IMR-90 (cell line): ENCODE measurements at regions not wholly inside any gene's neighbourhood (a gene's known extent, or its start where the extent isn't known, plus 50 kb on each side); places are given as distances from the start of the nearest gene placed in this dataset.

ENCODE experiments used
- ATAC-seq: fragments of 200-7000 bp; cut with Tn5 transposase; 2 replicates; pipeline ENCODE4 v1.9.1; 2020; ENCODE audit warnings: low read depth, mild to moderate bottlenecking, moderate library complexity
- BruUV-seq: library from RNA; stranded (reverse); fragments of 400-500 nt; replicated peaks from 2 replicates; lab custom pipeline; 2021; lab: Mats Ljungman, UMichigan
- CTCF ChIA-PET: fragments of 300-600 bp; formaldehyde crosslinking; extraction: SDS; loops from one replicate; lab custom pipeline; 2021; ENCODE audit warnings: antibody characterized with exemption; lab: Yijun Ruan, JAX
- POLR2A ChIA-PET: fragments of 300-600 bp; sonication (Branson Sonifier 250); formaldehyde crosslinking; loops from one replicate; lab custom pipeline; 2022; ENCODE audit warnings: antibody characterized with exemption; ENCODE audit not compliant: unreplicated experiment; lab: Charles Lee
- DNase-seq: peaks from one replicate; pipeline ENCODE4 v3.0.0; 2013
- H2AFZ ChIP-seq: replicated peaks from 2 replicates; pipeline ENCODE3; 2013; ENCODE audit warnings: low read length, mild to moderate bottlenecking; ENCODE audit not compliant: poor library complexity
- H2AK5ac ChIP-seq: 2 replicates; pipeline ENCODE4 v1.6.1; 2013; ENCODE audit warnings: low read depth, low read length, inconsistent platforms
- H2AK9ac ChIP-seq: replicated peaks from 2 replicates; pipeline ENCODE3; 2013; ENCODE audit warnings: mild to moderate bottlenecking, low read depth, low read length, moderate library complexity; ENCODE audit not compliant: poor library complexity
- H2BK120ac ChIP-seq: 2 replicates; pipeline ENCODE4 v1.6.1; 2013; ENCODE audit warnings: low read depth, low read length, inconsistent platforms
- H2BK15ac ChIP-seq: 3 replicates; pipeline ENCODE4 v1.6.1; 2013; ENCODE audit warnings: low read depth, low read length, inconsistent platforms
- H2BK20ac ChIP-seq: 2 replicates; pipeline ENCODE4 v1.6.1; 2013; ENCODE audit warnings: low read depth, mild to moderate bottlenecking, inconsistent platforms, low read length, moderate library complexity
- H2BK5ac ChIP-seq: 2 replicates; pipeline ENCODE4 v1.6.1; 2013; ENCODE audit warnings: mild to moderate bottlenecking, low read depth, low read length, inconsistent platforms; ENCODE audit not compliant: poor library complexity, severe bottlenecking
- H3K14ac ChIP-seq: replicated peaks from 2 replicates; pipeline ENCODE4 v1.6.1; 2013; ENCODE audit warnings: low read depth, low read length, inconsistent platforms
- H3K18ac ChIP-seq: 2 replicates; pipeline ENCODE4 v1.6.1; 2013; ENCODE audit warnings: low read depth, low read length, control low read depth
- H3K23ac ChIP-seq: 2 replicates; pipeline ENCODE4 v1.6.1; 2013; ENCODE audit warnings: low read depth, low read length, inconsistent platforms
- H3K27ac ChIP-seq: 2 replicates; pipeline ENCODE4 v1.5.1; 2013; ENCODE audit warnings: mild to moderate bottlenecking, control low read depth, low read length; ENCODE audit not compliant: insufficient read depth
- H3K27me3 ChIP-seq: 2 replicates; pipeline ENCODE4 v1.6.1; 2013; ENCODE audit warnings: low read length; ENCODE audit not compliant: control insufficient read depth, insufficient read depth
- H3K36me3 ChIP-seq: 2 replicates; pipeline ENCODE4 v1.6.1; 2013; ENCODE audit warnings: low read length, mixed read lengths; ENCODE audit not compliant: control insufficient read depth, insufficient read depth
- H3K4ac ChIP-seq: 2 replicates; pipeline ENCODE4 v1.6.1; 2013; ENCODE audit warnings: low read depth, low read length, inconsistent platforms
- H3K4me1 ChIP-seq: 2 replicates; pipeline ENCODE4 v1.6.1; 2013; ENCODE audit warnings: low read length, mixed read lengths; ENCODE audit not compliant: control insufficient read depth, insufficient read depth
- H3K4me2 ChIP-seq: 2 replicates; pipeline ENCODE4 v1.6.1; 2013; ENCODE audit warnings: low read depth, mild to moderate bottlenecking, control low read depth, low read length, moderate library complexity
- H3K4me3 ChIP-seq: 2 replicates; pipeline ENCODE4 v1.5.1; 2013; ENCODE audit warnings: low read depth, mild to moderate bottlenecking, control low read depth, low read length, moderate library complexity; ENCODE audit not compliant: insufficient read depth
- H3K56ac ChIP-seq: 2 replicates; pipeline ENCODE4 v1.6.1; 2013; ENCODE audit warnings: low read length, inconsistent platforms; ENCODE audit not compliant: insufficient read depth; ENCODE audit errors: extremely low read depth
- H3K79me1 ChIP-seq, 2 experiments: 2 replicates each; pipeline ENCODE4 v1.6.1; 2013; ENCODE audit warnings: low read length in 2 of 2, inconsistent platforms in 1 of 2, low read depth in 1 of 2
- H3K9ac ChIP-seq: 2 replicates; pipeline ENCODE4 v1.6.1; 2013; ENCODE audit warnings: low read depth, low read length, control low read depth
- H3K9me1 ChIP-seq: 2 replicates; pipeline ENCODE4 v1.6.1; 2013; ENCODE audit warnings: low read length, inconsistent platforms; ENCODE audit not compliant: insufficient read depth
- H3K9me3 ChIP-seq: 2 replicates; pipeline ENCODE4 v1.6.1; 2013; ENCODE audit warnings: low read length; ENCODE audit not compliant: control insufficient read depth, insufficient read depth
- H4K20me1 ChIP-seq: 2 replicates; pipeline ENCODE4 v1.6.1; 2013; ENCODE audit warnings: low read length, inconsistent platforms; ENCODE audit not compliant: insufficient read depth
- H4K5ac ChIP-seq: 2 replicates; pipeline ENCODE4 v1.6.1; 2013; ENCODE audit warnings: mild to moderate bottlenecking, low read depth, low read length, control low read depth
- H4K8ac ChIP-seq, 2 experiments: 2 replicates each; pipeline ENCODE4 v1.6.1; 2013; ENCODE audit warnings: low read depth in 2 of 2, low read length in 2 of 2, control low read depth in 1 of 2, inconsistent platforms in 1 of 2
- H4K91ac ChIP-seq: 2 replicates; pipeline ENCODE4 v1.6.1; 2013; ENCODE audit warnings: low read depth, low read length, inconsistent platforms; ENCODE audit not compliant: insufficient read depth
- CEBPB ChIP-seq: IDR thresholded peaks from 2 replicates; pipeline ENCODE4 v1.6.1; 2012; ENCODE audit warnings: low read depth, low read length, improper control_type of control experiment
- CHD1 ChIP-seq: IDR thresholded peaks from 2 replicates; pipeline ENCODE4 v1.6.1; 2012; ENCODE audit warnings: low read depth, low read length, improper control_type of control experiment
- FOS ChIP-seq: fragments of 150-350 bp; IDR thresholded peaks from 2 replicates; pipeline ENCODE4 v1.6.1; 2016; ENCODE audit warnings: low read depth, low read length
- MAFK ChIP-seq: IDR thresholded peaks from 2 replicates; pipeline ENCODE4 v1.6.1; 2012; ENCODE audit warnings: low read depth, low read length, improper control_type of control experiment
- MAZ ChIP-seq: IDR thresholded peaks from 2 replicates; pipeline ENCODE4 v1.6.1; 2012; ENCODE audit warnings: low read depth, mild to moderate bottlenecking, low read length, improper control_type of control experiment, moderate library complexity, borderline replicate concordance
- MXI1 ChIP-seq: IDR thresholded peaks from 2 replicates; pipeline ENCODE4 v1.6.1; 2012; ENCODE audit warnings: low read depth, mild to moderate bottlenecking, low read length, moderate library complexity, borderline replicate concordance
- NFE2L2 ChIP-seq: fragments of 150-350 bp; IDR thresholded peaks from 2 replicates; pipeline ENCODE4 v1.6.1; 2016; ENCODE audit warnings: low read depth, mild to moderate bottlenecking, low read length
- POLR2A ChIP-seq: IDR thresholded peaks from 2 replicates; pipeline ENCODE4 v1.6.1; 2012; ENCODE audit warnings: mild to moderate bottlenecking, low read depth, low read length
- RCOR1 ChIP-seq: IDR thresholded peaks from 2 replicates; pipeline ENCODE4 v1.6.1; 2012; ENCODE audit warnings: mild to moderate bottlenecking, low read length, improper control_type of control experiment; ENCODE audit not compliant: insufficient replicate concordance
- RFX5 ChIP-seq: IDR thresholded peaks from 2 replicates; pipeline ENCODE4 v1.8.0; 2012; ENCODE audit warnings: low read depth, mild to moderate bottlenecking, low read length, moderate library complexity
- SMC3 ChIP-seq: fragments of 150-350 bp; IDR thresholded peaks from 2 replicates; pipeline ENCODE4 v1.6.1; 2016; ENCODE audit warnings: low read depth, mild to moderate bottlenecking, antibody characterized with exemption, low read length, moderate library complexity
- USF2 ChIP-seq: fragments of 150-350 bp; IDR thresholded peaks from 2 replicates; pipeline ENCODE4 v1.6.1; 2017; ENCODE audit warnings: mild to moderate bottlenecking, antibody characterized with exemption, low read length, low read depth
- WGBS, 2 experiments: methylation state at CpG; one replicate each; pipeline versions ENCODE4 v1.1.5 to v1.1.7; 2013; ENCODE audit warnings: missing lambda C conversion rate in 2 of 2; ENCODE audit not compliant: insufficient read length in 1 of 2; ENCODE audit errors: extremely low coverage in 2 of 2; 5-methylcytosine and 5-hydroxymethylcytosine counted together
- dilution Hi-C: fragments of 300-500 bp; cut with HindIII; formaldehyde crosslinking; loops from one replicate; pipeline ENCODE4 v1.14.3; 2018; ENCODE audit warnings: low sequenced_read_pairs; ENCODE audit not compliant: unreplicated experiment
- in situ Hi-C: fragments of 300-500 bp; cut with MboI; formaldehyde crosslinking; loops from 3 replicates; pipeline ENCODE4 v1.14.3; 2019; ENCODE audit warnings: low sequenced_read_pairs, inconsistent platforms, mixed read lengths
- intact Hi-C: fragments of 100-400 bp; cut with micrococcal nuclease; formaldehyde crosslinking; loops from 2 replicates; pipeline ENCODE4 v1.10.0; 2022
- TF ChIP-seq, protein P1 (sequence below): fragments of 150-350 bp; IDR thresholded peaks from 2 replicates; pipeline ENCODE4 v1.6.1; 2016; ENCODE audit warnings: low read depth, mild to moderate bottlenecking, low read length, moderate library complexity, borderline replicate concordance
- TF ChIP-seq, protein P2 (sequence below): conservative IDR thresholded peaks from 2 replicates; pipeline ENCODE4 v1.5.1; 2012; ENCODE audit warnings: mild to moderate bottlenecking, low read depth, low read length, improper control_type of control experiment

GRCh38 chr2:14930441-14930840 is 297.9 kb downstream of the LRATD1 start:
- Histone ChIP-seq H4K8ac (no peak overlapping the region), H2AK5ac (no peak overlapping the region), H4K91ac (no peak overlapping the region), H4K5ac (no peak overlapping the region), H3K18ac (no peak overlapping the region), H3K4ac (no peak overlapping the region), H3K14ac (no peak overlapping the region), H3K4me2 (no peak overlapping the region), H3K9ac (no peak overlapping the region), H3K4me1 (no peaks in the 10 kb centered on the region), H4K20me1 (no peaks in the 10 kb centered on the region), H3K9me3 (peaks cover 6% of the 10 kb centered on the region; the same call in 1 of the 2 replicates), H2BK5ac (no peak overlapping the region), H3K79me1 (no peaks in the 10 kb centered on the region), H3K36me3 (no peaks in the 10 kb centered on the region), H3K4me3 (no peak overlapping the region), H3K27me3 (no peaks in the 10 kb centered on the region), H3K27ac (no peak overlapping the region), H2AFZ (no peak overlapping the region), H2BK120ac (no peak overlapping the region), H3K9me1 (no peaks in the 10 kb centered on the region), H3K23ac (no peak overlapping the region), H2AK9ac (no peak overlapping the region), H2BK15ac (no peak overlapping the region), H2BK20ac (no peak overlapping the region), H3K56ac (no peak overlapping the region)
- POLR2A ChIA-PET: no interaction called here
- intact Hi-C loops (no loop called here), dilution Hi-C loops (no loop called here), in situ Hi-C loops (no loop called here)
- no peak for ATAC-seq
- DNase-seq: no peak
- no CpG with 5 or more reads among the region's 2 CpGs for WGBS, 2 experiments
- no peak for TF ChIP-seq MAFK
- TF ChIP-seq USF2: no peak
- no peak for TF ChIP-seq FOS
- TF ChIP-seq CEBPB: no peak
- no peak for TF ChIP-seq NFE2L2
- TF ChIP-seq RCOR1: no peak
- TF ChIP-seq, protein P1, sequence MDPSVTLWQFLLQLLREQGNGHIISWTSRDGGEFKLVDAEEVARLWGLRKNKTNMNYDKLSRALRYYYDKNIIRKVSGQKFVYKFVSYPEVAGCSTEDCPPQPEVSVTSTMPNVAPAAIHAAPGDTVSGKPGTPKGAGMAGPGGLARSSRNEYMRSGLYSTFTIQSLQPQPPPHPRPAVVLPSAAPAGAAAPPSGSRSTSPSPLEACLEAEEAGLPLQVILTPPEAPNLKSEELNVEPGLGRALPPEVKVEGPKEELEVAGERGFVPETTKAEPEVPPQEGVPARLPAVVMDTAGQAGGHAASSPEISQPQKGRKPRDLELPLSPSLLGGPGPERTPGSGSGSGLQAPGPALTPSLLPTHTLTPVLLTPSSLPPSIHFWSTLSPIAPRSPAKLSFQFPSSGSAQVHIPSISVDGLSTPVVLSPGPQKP: no peak
- no peak for TF ChIP-seq SMC3
- no peak for TF ChIP-seq MXI1
- TF ChIP-seq CHD1: no peak
- no peak for TF ChIP-seq MAZ
- no peak for TF ChIP-seq POLR2A
- TF ChIP-seq, protein P2, sequence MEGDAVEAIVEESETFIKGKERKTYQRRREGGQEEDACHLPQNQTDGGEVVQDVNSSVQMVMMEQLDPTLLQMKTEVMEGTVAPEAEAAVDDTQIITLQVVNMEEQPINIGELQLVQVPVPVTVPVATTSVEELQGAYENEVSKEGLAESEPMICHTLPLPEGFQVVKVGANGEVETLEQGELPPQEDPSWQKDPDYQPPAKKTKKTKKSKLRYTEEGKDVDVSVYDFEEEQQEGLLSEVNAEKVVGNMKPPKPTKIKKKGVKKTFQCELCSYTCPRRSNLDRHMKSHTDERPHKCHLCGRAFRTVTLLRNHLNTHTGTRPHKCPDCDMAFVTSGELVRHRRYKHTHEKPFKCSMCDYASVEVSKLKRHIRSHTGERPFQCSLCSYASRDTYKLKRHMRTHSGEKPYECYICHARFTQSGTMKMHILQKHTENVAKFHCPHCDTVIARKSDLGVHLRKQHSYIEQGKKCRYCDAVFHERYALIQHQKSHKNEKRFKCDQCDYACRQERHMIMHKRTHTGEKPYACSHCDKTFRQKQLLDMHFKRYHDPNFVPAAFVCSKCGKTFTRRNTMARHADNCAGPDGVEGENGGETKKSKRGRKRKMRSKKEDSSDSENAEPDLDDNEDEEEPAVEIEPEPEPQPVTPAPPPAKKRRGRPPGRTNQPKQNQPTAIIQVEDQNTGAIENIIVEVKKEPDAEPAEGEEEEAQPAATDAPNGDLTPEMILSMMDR: no peak
- no peak for TF ChIP-seq RFX5
- CTCF ChIA-PET: no interaction called here
- no TSS peak for BruUV-seq
